Panc1 (cell line): ENCODE measurements at regions not wholly inside any gene's neighbourhood (a gene's known extent, or its start where the extent isn't known, plus 50 kb on each side); places are given as distances from the start of the nearest gene placed in this dataset.

Experiments used
- POLR2AphosphoS5 ChIP-seq: IDR thresholded peaks from 2 replicates; pipeline ENCODE4 v1.6.1; 2012; ENCODE audit warnings: mild to moderate bottlenecking, low read depth, low read length, moderate library complexity
- SIN3A ChIP-seq: IDR thresholded peaks from 2 replicates; pipeline ENCODE4 v1.6.1; 2012; ENCODE audit warnings: low read depth, mild to moderate bottlenecking, low read length, moderate library complexity, borderline replicate concordance; ENCODE audit not compliant: insufficient read depth
- TF ChIP-seq, protein P1 (sequence below): fragments of 450-650 bp; IDR thresholded peaks from 2 replicates; pipeline ENCODE4 v1.5.1; 2017; ENCODE audit warnings: mild to moderate bottlenecking
- TF ChIP-seq, protein P2 (sequence below), 2 experiments: IDR thresholded peaks; 2 replicates each; pipeline ENCODE4 v1.6.1; 2011 to 2012; ENCODE audit warnings: low read depth in 2 of 2, control low read depth in 1 of 2, low read length in 1 of 2, mild to moderate bottlenecking in 1 of 2, moderate library complexity in 1 of 2; ENCODE audit not compliant: insufficient read depth in 1 of 2

DNA sequence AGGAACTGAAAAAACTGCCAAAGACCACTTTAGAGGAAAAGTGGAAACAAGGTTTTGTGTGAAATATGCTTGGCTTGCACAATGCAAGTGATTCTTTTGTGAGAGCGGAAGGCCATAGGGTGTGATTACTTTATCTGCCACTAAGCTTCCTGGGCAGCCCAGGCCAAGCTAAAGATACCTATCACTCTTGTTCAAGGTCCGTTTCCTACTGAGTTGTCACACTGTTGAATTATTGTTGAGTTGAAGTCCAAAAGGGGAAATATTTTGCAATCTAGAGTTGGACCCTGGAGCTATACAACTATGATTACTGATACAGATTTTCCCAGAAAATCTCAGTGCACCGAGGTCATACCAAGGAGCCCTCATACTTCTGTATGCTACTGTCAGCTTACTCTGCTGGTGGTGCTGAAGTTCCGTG lies 72.7 kb upstream of the CTAGE1 start:
- TF ChIP-seq POLR2AphosphoS5 = no peak
- TF ChIP-seq, protein P1, sequence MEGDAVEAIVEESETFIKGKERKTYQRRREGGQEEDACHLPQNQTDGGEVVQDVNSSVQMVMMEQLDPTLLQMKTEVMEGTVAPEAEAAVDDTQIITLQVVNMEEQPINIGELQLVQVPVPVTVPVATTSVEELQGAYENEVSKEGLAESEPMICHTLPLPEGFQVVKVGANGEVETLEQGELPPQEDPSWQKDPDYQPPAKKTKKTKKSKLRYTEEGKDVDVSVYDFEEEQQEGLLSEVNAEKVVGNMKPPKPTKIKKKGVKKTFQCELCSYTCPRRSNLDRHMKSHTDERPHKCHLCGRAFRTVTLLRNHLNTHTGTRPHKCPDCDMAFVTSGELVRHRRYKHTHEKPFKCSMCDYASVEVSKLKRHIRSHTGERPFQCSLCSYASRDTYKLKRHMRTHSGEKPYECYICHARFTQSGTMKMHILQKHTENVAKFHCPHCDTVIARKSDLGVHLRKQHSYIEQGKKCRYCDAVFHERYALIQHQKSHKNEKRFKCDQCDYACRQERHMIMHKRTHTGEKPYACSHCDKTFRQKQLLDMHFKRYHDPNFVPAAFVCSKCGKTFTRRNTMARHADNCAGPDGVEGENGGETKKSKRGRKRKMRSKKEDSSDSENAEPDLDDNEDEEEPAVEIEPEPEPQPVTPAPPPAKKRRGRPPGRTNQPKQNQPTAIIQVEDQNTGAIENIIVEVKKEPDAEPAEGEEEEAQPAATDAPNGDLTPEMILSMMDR = no peak
- TF ChIP-seq, protein P2, sequence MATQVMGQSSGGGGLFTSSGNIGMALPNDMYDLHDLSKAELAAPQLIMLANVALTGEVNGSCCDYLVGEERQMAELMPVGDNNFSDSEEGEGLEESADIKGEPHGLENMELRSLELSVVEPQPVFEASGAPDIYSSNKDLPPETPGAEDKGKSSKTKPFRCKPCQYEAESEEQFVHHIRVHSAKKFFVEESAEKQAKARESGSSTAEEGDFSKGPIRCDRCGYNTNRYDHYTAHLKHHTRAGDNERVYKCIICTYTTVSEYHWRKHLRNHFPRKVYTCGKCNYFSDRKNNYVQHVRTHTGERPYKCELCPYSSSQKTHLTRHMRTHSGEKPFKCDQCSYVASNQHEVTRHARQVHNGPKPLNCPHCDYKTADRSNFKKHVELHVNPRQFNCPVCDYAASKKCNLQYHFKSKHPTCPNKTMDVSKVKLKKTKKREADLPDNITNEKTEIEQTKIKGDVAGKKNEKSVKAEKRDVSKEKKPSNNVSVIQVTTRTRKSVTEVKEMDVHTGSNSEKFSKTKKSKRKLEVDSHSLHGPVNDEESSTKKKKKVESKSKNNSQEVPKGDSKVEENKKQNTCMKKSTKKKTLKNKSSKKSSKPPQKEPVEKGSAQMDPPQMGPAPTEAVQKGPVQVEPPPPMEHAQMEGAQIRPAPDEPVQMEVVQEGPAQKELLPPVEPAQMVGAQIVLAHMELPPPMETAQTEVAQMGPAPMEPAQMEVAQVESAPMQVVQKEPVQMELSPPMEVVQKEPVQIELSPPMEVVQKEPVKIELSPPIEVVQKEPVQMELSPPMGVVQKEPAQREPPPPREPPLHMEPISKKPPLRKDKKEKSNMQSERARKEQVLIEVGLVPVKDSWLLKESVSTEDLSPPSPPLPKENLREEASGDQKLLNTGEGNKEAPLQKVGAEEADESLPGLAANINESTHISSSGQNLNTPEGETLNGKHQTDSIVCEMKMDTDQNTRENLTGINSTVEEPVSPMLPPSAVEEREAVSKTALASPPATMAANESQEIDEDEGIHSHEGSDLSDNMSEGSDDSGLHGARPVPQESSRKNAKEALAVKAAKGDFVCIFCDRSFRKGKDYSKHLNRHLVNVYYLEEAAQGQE (IDR thresholded peaks at IDR 0.05; ENCODE audit: insufficient read depth in 1 of 2, low read depth in 2 of 2, low read length in 1 of 2) = no peak
- TF ChIP-seq SIN3A = no peak
